ENCODE measurements at regions not wholly inside any gene's neighbourhood (a gene's known extent, or its start where the extent isn't known, plus 50 kb on each side); places are given as distances from the start of the nearest gene placed in this dataset.

- H3K27me3 ChIP-seq: no peaks in the 10 kb centered on the region
- WGBS, 2 donors: 85 to 91% methylated on average over 26 of the region's 26 CpGs
- no peak overlapping the region for H3K27ac ChIP-seq
- H3K9me3 ChIP-seq: no peaks in the 10 kb centered on the region
- no peak overlapping the region for H3K4me3 ChIP-seq
- intact Hi-C loops (cut with DNase I): no loop called here
- no peak for DNase-seq
- H3K4me1 ChIP-seq: no peaks in the 10 kb centered on the region
- no peak for ATAC-seq
- H3K36me3 ChIP-seq: no peaks in the 10 kb centered on the region
- TF ChIP-seq CTCF (IDR thresholded peaks at IDR 0.05): no peak
- FAIRE-seq: no peak
Observed at GRCh38 chr6:167705211-167705750, 121.4 kb upstream of the AFDN start.

GRCh38 chr6:167706313-167707109 lies 120.2 kb upstream of the AFDN start:
- no peaks in the 10 kb centered on the region for H3K9me3 ChIP-seq
- no peaks in the 10 kb centered on the region for H3K27me3 ChIP-seq
- FAIRE-seq (no peak), ATAC-seq (no peak), DNase-seq (no peak)
- no peak overlapping the region for H3K27ac ChIP-seq
- intact Hi-C loops (cut with DNase I): no loop called here
- no peaks in the 10 kb centered on the region for H3K4me1 ChIP-seq
- 89 to 90% methylated on average over 28 of the region's 28 CpGs for WGBS, 2 donors
- TF ChIP-seq CTCF (IDR thresholded peaks at IDR 0.05): no peak
- no peaks in the 10 kb centered on the region for H3K36me3 ChIP-seq
- no peak overlapping the region for H3K4me3 ChIP-seq

- DNase-seq (no peak), ATAC-seq (peak in 1 of 4 donors; percentile 24), FAIRE-seq (no peak)
- 67 to 69% methylated on average over 25 of the region's 25 CpGs for WGBS, 2 donors
- TF ChIP-seq CTCF (IDR thresholded peaks at IDR 0.05): no peak
- intact Hi-C loops (cut with DNase I): no loop called here
- Histone ChIP-seq H3K9me3 (no peaks in the 10 kb centered on the region), H3K4me1 (no peaks in the 10 kb centered on the region), H3K27me3 (no peaks in the 10 kb centered on the region), H3K36me3 (no peaks in the 10 kb centered on the region), H3K27ac (no peak overlapping the region), H3K4me3 (no peak overlapping the region)
Observed at GRCh38 chr6:167707686-167708500, 118.8 kb upstream of the AFDN start.

- Histone ChIP-seq H3K27ac (no peak overlapping the region), H3K4me1 (no peaks in the 10 kb centered on the region), H3K4me3 (no peak overlapping the region), H3K36me3 (no peaks in the 10 kb centered on the region), H3K27me3 (no peaks in the 10 kb centered on the region), H3K9me3 (no peaks in the 10 kb centered on the region)
- FAIRE-seq: no peak
- ATAC-seq: no peak
- WGBS, 2 donors: 84 to 88% methylated on average over 15 of the region's 15 CpGs
- no peak for DNase-seq
- TF ChIP-seq CTCF (IDR thresholded peaks at IDR 0.05): no peak
- intact Hi-C loops (cut with DNase I): no loop called here
Observed at GRCh38 chr6:167708501-167709094, 118.1 kb upstream of the AFDN start.
